Uterus (tissue), 2 donors: ENCODE measurements at regions not wholly inside any gene's neighbourhood (a gene's known extent, or its start where the extent isn't known, plus 50 kb on each side); places are given as distances from the start of the nearest gene placed in this dataset.

Experiments used
- POLR2A ChIP-seq, 2 donors: fragments of 450-650 bp; IDR thresholded peaks; one replicate each; pipeline ENCODE4 v1.6.1; 2016; ENCODE audit warnings: antibody characterized with exemption in 2 of 2, mild to moderate bottlenecking in 1 of 2, moderate library complexity in 1 of 2
- TF ChIP-seq, protein P1 (sequence below), 4 experiments: fragments of 200-600 bp in 2 of 4; fragments of 450-650 bp in 2 of 4; sonication (generic) in 2 of 4; IDR thresholded peaks; one replicate each; pipeline ENCODE4 v1.5.1; 2016 to 2019; ENCODE audit warnings: antibody characterized with exemption in 4 of 4, mild to moderate bottlenecking in 2 of 4, moderate library complexity in 1 of 4

DNA sequence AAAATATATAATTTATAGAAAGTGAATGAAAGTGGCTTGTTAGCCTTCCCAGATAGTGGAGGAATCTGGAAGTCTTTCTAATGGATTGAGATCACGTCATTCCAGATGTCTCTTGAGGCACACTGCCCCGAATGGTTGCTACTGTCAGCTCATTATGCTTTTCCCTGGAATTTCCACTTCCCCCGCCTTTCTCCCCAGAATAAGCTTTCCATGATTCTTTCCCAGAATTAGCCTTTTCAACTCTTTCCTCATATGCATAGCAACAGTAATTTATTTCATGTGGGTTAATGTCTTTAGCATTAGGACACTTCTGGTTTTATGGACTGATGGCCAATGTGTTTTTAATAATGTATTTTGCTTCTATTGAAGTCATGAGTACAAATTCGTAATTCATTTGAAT is 81.5 kb downstream of the PALM2AKAP2 start:
- TF ChIP-seq, protein P1, sequence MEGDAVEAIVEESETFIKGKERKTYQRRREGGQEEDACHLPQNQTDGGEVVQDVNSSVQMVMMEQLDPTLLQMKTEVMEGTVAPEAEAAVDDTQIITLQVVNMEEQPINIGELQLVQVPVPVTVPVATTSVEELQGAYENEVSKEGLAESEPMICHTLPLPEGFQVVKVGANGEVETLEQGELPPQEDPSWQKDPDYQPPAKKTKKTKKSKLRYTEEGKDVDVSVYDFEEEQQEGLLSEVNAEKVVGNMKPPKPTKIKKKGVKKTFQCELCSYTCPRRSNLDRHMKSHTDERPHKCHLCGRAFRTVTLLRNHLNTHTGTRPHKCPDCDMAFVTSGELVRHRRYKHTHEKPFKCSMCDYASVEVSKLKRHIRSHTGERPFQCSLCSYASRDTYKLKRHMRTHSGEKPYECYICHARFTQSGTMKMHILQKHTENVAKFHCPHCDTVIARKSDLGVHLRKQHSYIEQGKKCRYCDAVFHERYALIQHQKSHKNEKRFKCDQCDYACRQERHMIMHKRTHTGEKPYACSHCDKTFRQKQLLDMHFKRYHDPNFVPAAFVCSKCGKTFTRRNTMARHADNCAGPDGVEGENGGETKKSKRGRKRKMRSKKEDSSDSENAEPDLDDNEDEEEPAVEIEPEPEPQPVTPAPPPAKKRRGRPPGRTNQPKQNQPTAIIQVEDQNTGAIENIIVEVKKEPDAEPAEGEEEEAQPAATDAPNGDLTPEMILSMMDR (IDR thresholded peaks at IDR 0.05): no peak
- no peak for TF ChIP-seq POLR2A (IDR thresholded peaks at IDR 0.05)
